Neural progenitor cell (in vitro differentiated cells): ENCODE measurements at regions not wholly inside any gene's neighbourhood (a gene's known extent, or its start where the extent isn't known, plus 50 kb on each side); places are given as distances from the start of the nearest gene placed in this dataset.

ENCODE experiments used
- CTCF ChIP-seq: fragments of 200-600 bp; sonication (generic); IDR thresholded peaks from 2 replicates; pipeline ENCODE4 v1.5.1; 2017; ENCODE audit warnings: antibody characterized with exemption, mild to moderate bottlenecking
- EZH2phosphoT487 ChIP-seq: fragments of 200-600 bp; sonication (generic); IDR thresholded peaks from 2 replicates; pipeline ENCODE4 v1.6.1; 2017; ENCODE audit warnings: antibody characterized with exemption

GRCh38 chr1:222229672-222230312 is 318.1 kb downstream of the HHIPL2 start:
- no peak for TF ChIP-seq EZH2phosphoT487
- TF ChIP-seq CTCF = no peak
